SU-DHL-6 (cell line): ENCODE measurements at regions not wholly inside any gene's neighbourhood (a gene's known extent, or its start where the extent isn't known, plus 50 kb on each side); places are given as distances from the start of the nearest gene placed in this dataset.

Experiments used
- H2AFZ ChIP-seq: fragments of 200-600 bp; sonication (generic); 2 replicates; pipeline ENCODE4 v1.6.1; 2014; ENCODE audit warnings: low read depth, mild to moderate bottlenecking, moderate library complexity, mixed read lengths, antibody characterized with exemption, low read length; ENCODE audit not compliant: severe bottlenecking
- H3F3A ChIP-seq: fragments of 200-600 bp; shearing (Covaris generic); 2 replicates; pipeline ENCODE4 v1.6.0; 2016; ENCODE audit warnings: antibody characterized with exemption, mild to moderate bottlenecking; ENCODE audit not compliant: insufficient read depth
- H3K27ac ChIP-seq: fragments of 200-600 bp; sonication (generic); 2 replicates; pipeline ENCODE4 v1.5.1; 2016; ENCODE audit warnings: low read depth, mild to moderate bottlenecking, low read length, moderate library complexity, mixed read lengths
- H3K27me3 ChIP-seq: fragments of 200-600 bp; sonication (generic), shearing (Covaris generic); 2 replicates; pipeline ENCODE4 v1.6.0; 2014; ENCODE audit warnings: mild to moderate bottlenecking, low read length
- H3K36me3 ChIP-seq: fragments of 200-600 bp; sonication (generic); 2 replicates; pipeline ENCODE4 v1.6.1; 2014; ENCODE audit warnings: mild to moderate bottlenecking, low read length, mixed read lengths
- H3K4me2 ChIP-seq: fragments of 300-600, 200-600 bp; shearing (Covaris generic), sonication (generic); 2 replicates; pipeline ENCODE4 v1.6.0; 2014; ENCODE audit warnings: low read length, low read depth, mild to moderate bottlenecking; ENCODE audit not compliant: poor library complexity, severe bottlenecking
- H3K4me3 ChIP-seq: fragments of 200-600 bp; sonication (generic); 2 replicates; pipeline ENCODE4 v1.5.1; 2014; ENCODE audit warnings: antibody characterized with exemption, low read length, mild to moderate bottlenecking, mixed read lengths; ENCODE audit not compliant: insufficient read depth, poor library complexity, severe bottlenecking
- H3K79me2 ChIP-seq: fragments of 200-600 bp; sonication (generic); 2 replicates; pipeline ENCODE4 v1.6.1; 2014; ENCODE audit warnings: mild to moderate bottlenecking, low read length, moderate library complexity; ENCODE audit not compliant: insufficient read depth
- H3K9ac ChIP-seq: fragments of 200-600 bp; sonication (generic); 2 replicates; pipeline ENCODE4 v1.7.0; 2014; ENCODE audit warnings: mild to moderate bottlenecking, low read length
- H3K9me2 ChIP-seq: fragments of 200-600 bp; sonication (generic); replicated peaks from 2 replicates; pipeline ENCODE4 v1.6.1; 2014; ENCODE audit warnings: low read length; ENCODE audit not compliant: insufficient read depth
- H3K9me3 ChIP-seq: fragments of 200-600 bp; sonication (generic); 2 replicates; pipeline ENCODE4 v1.6.1; 2014; ENCODE audit warnings: low read length, mixed read lengths; ENCODE audit not compliant: insufficient read depth
- H4K20me1 ChIP-seq: fragments of 200-600 bp; sonication (generic); 2 replicates; pipeline ENCODE4 v1.6.1; 2014; ENCODE audit warnings: low read depth, mild to moderate bottlenecking, antibody characterized with exemption, low read length, moderate library complexity, mixed read lengths
- EZH2phosphoT487 ChIP-seq: fragments of 200-600 bp; sonication (generic), shearing (Covaris generic); conservative IDR thresholded peaks from 2 replicates; pipeline ENCODE4 v1.6.1; 2018; ENCODE audit warnings: mild to moderate bottlenecking, antibody characterized with exemption, low read length, moderate library complexity, mixed read lengths
- TF ChIP-seq, protein P1 (sequence below): fragments of 200-600 bp; sonication (generic); IDR thresholded peaks from one replicate; pipeline ENCODE4 v1.5.1; 2017; ENCODE audit warnings: antibody characterized with exemption, mild to moderate bottlenecking, low read length, moderate library complexity; ENCODE audit not compliant: insufficient read depth, poor library complexity, severe bottlenecking

DNA sequence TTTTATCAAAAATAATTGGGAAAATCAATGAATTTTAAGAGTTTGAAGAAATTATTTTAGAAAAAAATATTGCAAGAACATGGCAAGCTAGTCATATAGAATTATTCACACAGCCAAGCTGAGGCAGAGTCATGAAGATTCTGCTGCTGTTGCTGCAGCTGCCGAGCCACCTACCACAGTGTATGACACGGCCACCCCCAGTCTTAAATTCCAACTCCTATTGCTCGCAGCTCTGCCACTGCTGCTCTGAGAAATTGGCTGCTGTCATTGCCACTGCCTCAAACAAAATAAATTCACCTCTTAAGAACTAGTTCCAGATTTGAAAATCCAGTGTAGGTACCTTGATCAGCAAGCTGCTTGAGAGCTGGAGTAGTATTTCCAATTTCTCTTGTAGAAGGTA, 1318.8 kb upstream of the ACO1 start:
- Histone ChIP-seq H3K9me3 (no peaks in the 10 kb centered on the region), H3K9ac (no peak overlapping the region), H3F3A (no peaks in the 10 kb centered on the region), H3K4me2 (no peak overlapping the region), H4K20me1 (no peaks in the 10 kb centered on the region), H3K27me3 (no peaks in the 10 kb centered on the region), H3K36me3 (no peaks in the 10 kb centered on the region), H3K79me2 (no peaks in the 10 kb centered on the region), H3K27ac (no peak overlapping the region), H2AFZ (no peak overlapping the region), H3K4me3 (no peak overlapping the region), H3K9me2 (no peaks in the 10 kb centered on the region)
- TF ChIP-seq, protein P1, sequence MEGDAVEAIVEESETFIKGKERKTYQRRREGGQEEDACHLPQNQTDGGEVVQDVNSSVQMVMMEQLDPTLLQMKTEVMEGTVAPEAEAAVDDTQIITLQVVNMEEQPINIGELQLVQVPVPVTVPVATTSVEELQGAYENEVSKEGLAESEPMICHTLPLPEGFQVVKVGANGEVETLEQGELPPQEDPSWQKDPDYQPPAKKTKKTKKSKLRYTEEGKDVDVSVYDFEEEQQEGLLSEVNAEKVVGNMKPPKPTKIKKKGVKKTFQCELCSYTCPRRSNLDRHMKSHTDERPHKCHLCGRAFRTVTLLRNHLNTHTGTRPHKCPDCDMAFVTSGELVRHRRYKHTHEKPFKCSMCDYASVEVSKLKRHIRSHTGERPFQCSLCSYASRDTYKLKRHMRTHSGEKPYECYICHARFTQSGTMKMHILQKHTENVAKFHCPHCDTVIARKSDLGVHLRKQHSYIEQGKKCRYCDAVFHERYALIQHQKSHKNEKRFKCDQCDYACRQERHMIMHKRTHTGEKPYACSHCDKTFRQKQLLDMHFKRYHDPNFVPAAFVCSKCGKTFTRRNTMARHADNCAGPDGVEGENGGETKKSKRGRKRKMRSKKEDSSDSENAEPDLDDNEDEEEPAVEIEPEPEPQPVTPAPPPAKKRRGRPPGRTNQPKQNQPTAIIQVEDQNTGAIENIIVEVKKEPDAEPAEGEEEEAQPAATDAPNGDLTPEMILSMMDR: no peak
- no peak for TF ChIP-seq EZH2phosphoT487

DNA sequence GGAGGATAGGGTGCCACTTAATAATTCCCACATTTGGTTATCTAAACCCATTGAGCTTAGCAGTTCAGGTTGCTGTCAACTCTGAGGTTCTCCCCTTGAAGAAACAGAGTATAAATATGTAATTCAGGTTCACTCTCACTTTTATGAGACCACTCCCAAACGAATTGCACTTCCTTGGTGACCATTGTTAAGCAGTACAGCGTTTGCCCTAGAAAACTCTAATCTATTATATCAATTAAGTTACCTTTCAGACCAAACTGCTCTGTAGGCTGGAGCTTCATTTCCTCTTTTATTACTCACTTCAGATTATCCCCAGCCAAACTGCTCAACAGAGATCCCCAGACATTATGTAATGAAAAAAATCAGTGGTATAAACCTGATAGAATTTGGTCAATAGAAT, 1317.0 kb upstream of the ACO1 start:
- no peaks in the 10 kb centered on the region for H3K9me3 ChIP-seq
- H3K9me2 ChIP-seq: no peaks in the 10 kb centered on the region
- no peaks in the 10 kb centered on the region for H3F3A ChIP-seq
- no peak overlapping the region for H3K9ac ChIP-seq
- no peak overlapping the region for H3K4me2 ChIP-seq
- TF ChIP-seq, protein P1: no peak
- no peak for TF ChIP-seq EZH2phosphoT487
- H4K20me1 ChIP-seq: no peaks in the 10 kb centered on the region
- H3K4me3 ChIP-seq: no peak overlapping the region
- no peak overlapping the region for H2AFZ ChIP-seq
- H3K27me3 ChIP-seq: no peaks in the 10 kb centered on the region
- no peak overlapping the region for H3K27ac ChIP-seq
- H3K79me2 ChIP-seq: no peaks in the 10 kb centered on the region
- no peaks in the 10 kb centered on the region for H3K36me3 ChIP-seq

DNA sequence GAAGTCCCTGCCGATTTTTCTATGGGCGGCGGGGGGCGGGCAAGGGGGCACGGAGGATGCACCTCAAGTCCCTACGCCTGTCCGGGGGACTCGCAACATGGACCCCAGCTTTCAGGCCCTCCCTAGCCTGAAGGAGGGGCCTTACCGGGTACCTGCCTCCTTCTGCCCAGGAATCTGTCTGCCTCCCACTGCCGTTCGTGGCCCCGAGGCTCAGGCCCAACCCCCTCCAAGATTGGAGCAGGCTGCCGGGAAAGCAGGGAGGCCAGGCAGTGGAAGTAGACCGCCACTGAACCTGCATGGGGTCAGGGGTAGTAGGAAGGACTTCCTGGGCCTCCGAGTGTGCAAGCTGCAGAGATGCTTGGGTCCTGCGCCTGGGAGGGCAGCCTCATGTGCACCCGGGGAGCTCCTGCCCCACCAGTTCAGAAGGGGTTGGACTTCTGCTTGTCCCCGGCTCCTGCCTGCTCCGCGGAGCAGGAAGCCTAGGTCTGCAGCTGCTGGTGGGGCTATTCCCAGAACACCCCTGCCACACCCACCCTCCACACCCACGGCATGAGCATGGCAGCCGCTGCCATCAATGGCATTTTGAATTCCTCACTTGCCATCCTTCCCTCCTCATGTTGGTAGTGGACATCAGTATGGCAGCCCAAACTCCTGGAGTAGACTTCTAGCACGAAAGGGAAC, 1312.7 kb upstream of the ACO1 start:
- no peak overlapping the region for H3K27ac ChIP-seq
- no peaks in the 10 kb centered on the region for H3K9me2 ChIP-seq
- no peaks in the 10 kb centered on the region for H3F3A ChIP-seq
- H3K4me2 ChIP-seq: no peak overlapping the region
- no peaks in the 10 kb centered on the region for H3K36me3 ChIP-seq
- no peak overlapping the region for H3K4me3 ChIP-seq
- H3K9me3 ChIP-seq: no peaks in the 10 kb centered on the region
- H4K20me1 ChIP-seq: no peaks in the 10 kb centered on the region
- no peak overlapping the region for H3K9ac ChIP-seq
- H2AFZ ChIP-seq: no peak overlapping the region
- TF ChIP-seq, protein P1: no peak
- TF ChIP-seq EZH2phosphoT487: no peak
- H3K27me3 ChIP-seq: no peaks in the 10 kb centered on the region
- no peaks in the 10 kb centered on the region for H3K79me2 ChIP-seq
